GM04504 (cell line): ENCODE measurements at regions not wholly inside any gene's neighbourhood (a gene's known extent, or its start where the extent isn't known, plus 50 kb on each side); places are given as distances from the start of the nearest gene placed in this dataset.
"Not testable (repeated sequence)": the region's sequence is repeated elsewhere in the genome, so short reads cannot be mapped to it uniquely, and the experiment has no call there.

Experiments used
- DNase-seq: peaks from one replicate; pipeline ENCODE4 v3.0.0-alpha.2; 2012; ENCODE audit warnings: low read depth

DNA sequence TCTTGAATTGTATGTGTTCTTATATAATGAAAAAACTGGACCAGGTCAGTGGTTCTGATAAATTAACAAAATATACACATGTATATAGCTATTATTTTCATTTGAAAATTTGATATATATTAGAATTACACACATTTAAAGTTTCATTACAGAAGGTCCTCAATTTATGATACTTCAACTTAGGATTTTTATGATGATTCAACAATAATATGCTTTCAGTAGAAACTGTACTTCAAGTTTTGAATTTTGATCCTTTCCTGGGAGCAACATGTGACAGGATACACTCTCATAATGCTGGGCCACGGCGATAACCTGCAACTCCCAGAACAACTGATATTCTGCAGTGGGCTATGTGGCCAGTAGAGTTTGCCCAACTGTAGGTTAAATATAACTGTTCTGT, 344.7 kb downstream of the TAF11L14 start:
- no peak for DNase-seq

DNA sequence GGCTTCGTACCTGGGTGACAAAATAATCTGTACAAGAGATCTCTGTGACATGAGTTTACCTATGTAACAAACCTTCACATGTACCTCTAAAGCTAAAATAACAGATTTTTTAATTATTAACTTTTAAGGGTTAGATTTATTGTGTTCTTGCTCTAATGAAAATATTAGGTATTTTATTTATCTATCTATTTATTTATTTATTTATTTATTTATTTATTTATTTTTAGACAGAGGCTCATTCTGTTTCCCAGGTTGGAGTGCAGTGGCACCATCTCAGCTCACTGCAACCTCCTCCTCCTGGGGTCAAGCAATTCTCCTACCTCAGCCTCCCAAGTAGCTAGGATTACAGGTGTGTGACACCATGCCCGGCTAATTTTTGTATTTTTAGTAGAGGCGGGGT, 348.4 kb downstream of the TAF11L14 start:
- not testable (repeated sequence) for DNase-seq

DNA sequence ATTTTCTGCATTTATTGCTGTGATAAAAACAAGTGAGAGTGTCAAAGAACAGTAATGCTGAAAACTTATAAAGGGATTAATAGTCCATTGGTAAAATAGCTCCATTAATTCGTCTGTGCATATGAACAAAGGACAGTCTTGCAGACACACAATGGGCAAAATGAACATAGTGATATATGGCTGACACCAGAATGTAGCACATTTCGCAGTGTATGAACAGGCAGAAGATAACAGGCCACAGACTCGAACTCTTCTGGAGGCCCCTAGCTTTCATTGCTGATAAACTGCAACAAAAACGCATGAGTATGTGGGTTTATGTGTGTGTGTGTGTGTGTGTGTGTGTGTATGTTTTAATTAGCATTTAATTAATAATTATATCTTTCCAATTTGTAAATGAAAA, 354.8 kb downstream of the TAF11L14 start:
- DNase-seq, result no peak

DNA sequence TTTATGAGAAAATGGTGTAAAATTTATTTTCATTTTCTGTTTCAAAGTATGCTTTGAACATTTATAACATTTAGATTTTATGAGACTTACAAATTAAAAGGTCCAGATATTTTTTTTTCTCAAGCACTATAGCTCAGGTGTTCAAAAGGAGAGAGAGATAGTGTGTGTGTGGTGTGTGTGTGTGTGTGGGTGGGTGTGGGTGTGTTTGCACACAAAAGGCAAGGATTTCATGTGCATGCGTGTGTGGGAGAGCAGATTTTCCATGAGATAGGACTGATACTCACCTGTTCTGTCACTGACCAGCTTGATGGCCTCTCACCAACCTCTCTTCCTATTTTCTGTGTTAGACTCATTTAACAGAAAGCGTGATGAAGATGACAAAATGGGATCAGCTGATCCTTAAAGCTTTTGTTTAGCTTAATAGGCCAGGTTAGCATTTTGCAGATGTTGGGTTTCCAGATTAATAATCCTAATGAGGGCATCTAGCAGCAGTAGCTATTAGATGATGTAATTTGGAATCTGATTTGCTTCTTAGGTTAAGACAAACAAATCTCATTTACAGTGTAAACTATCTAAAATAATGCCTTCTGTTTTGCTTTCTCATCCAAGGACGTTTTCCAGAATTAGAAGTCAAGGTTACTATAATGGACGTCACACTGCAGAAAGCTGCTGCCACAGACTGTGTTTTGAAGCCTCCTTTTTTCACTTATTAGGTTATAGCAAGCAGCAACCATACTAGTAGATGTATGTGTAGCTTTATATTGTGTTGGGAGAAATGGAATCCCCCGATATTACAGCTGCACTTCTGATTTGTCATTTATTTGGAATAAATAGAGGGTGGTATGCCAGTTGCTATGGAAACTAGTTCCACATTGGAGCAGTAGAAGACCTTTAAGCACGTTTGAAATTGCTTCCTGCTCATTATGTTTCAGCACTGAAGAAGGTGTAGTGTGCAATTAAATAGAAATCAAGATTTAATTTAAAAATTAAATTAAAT, 355.6 kb downstream of the TAF11L14 start:
- DNase-seq, result no peak

DNA sequence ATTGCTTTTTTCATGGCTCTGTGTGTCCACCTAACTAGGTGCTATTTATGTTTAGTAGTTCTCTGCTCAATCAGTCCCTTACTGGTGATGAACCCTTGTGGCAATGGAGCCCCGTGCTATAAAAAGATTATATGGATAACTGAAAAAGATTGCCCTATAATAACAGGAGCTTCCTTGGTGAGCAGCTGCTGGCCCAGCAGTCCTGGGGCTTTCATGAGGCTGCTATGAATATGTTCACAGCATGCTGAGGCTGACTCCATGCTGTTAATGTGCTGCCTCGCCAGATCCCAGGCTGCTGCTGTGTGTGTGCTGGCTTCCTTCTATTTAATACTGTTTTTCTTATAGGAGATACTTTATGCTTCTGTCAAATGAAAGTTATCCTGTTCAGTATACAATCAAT, 357.5 kb downstream of the TAF11L14 start:
- DNase-seq, result no peak

DNA sequence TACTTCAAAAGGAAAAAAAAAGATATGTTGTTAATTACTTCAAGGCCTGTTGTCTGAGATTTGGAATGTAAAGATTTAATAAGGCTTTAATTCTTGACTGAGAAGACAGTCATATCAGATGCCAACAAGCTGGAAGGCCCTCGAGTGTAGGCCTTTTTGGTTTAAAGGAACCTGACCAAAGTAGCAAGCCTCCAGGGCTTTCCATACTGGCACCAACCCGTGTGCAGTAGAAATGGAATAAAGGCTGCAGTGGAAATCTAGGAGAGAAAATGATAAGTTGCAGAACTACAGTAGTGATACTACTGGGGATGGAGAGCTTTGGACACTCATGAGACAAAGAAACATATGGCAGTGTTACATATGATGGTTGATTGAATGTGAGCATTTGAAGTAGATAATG, 358.0 kb downstream of the TAF11L14 start:
- no peak for DNase-seq

DNA sequence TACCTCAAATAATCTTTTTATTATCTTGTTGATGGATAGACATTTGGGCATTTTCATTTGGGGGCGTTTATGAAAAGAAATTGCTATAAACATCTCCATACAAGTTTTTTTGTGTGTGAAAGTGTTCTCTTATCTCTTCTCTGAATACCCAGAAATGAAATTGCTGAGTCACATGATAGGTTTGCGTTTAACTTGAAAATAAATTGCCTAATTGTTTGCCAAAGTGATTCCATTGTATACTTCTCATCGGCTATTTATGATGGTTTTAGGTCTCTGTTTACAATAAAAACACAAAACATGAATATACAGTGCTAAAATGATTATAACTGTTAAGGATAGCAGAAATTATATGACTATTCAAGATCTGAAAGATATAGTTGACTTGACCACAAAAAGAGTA, 361.7 kb downstream of the TAF11L14 start:
- DNase-seq, result no peak

DNA sequence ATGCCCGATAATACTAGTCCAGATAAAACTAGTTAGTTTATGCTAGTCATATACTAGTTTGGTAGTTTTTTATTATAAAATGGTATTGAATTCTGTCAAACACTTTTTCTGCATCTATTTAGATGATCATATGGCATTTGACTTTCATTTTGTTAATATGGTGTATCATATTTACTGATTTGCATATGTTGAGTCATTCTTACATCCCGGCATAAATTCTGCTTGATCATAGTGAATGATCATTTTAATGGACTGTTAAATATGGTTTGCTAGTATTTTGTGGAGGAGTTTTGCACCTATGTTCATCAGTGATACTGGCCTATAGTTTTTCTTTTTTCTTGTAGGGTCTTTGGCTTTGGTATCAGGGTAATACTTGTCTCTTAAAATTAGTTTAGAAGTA, 365.6 kb downstream of the TAF11L14 start:
- DNase-seq, result no peak

DNA sequence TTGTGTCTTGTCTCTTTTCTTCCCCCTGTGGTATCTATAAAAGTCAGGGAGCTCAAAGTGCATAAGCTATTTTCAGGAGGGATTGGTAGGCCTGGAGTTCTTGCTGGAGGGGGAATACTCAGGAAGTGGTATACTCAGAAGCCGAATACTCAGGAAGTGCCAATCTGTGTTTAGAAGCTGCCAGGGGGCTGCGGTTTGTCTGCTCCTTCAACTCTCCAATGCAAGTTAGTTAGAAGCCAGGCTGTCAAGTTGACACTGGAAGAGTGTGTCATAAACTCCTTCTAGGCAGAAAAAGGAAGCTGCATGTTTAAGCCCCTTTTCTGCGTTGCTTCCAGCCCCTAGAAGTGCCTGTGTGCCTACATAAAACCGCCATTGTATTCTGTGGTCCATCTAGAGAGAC, 366.5 kb downstream of the TAF11L14 start:
- no peak for DNase-seq

DNA sequence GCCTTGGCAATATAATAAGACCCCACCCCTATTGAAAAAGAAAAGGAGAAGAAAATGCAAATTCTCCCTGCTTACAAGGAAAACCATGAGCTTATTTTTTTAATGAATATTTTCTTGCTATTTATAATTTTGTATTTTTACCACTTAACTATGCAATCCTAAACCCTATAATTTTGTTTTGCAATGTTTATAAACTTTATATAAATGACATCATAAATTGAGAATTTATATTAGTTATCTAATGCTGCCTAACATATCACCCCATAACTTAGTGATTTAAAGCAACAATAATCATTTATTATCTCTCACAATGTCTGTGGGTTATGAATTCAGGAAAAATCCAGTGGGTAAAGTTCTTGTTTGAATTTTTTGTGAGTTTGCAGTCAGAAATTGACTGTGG, 369.1 kb downstream of the TAF11L14 start:
- DNase-seq, result no peak

DNA sequence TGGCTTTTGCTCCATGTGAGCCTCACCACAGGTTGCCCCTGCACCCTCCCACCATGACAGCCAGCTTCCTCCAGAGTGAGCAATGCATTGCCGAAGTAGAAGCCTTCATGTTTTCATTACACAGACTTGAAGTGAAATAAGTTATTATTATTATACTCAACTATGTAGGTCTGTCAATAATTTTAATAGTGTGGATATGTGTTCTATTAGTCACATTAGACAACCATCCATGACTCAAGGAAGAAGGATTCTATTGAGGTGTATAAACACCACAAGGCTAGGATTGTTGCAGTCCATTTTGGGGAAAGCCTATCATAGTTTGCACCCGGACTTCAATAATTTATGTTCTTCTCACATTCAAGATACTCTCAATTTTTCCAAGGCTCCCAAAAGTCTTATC, 369.5 kb downstream of the TAF11L14 start:
- DNase-seq, result no peak

DNA sequence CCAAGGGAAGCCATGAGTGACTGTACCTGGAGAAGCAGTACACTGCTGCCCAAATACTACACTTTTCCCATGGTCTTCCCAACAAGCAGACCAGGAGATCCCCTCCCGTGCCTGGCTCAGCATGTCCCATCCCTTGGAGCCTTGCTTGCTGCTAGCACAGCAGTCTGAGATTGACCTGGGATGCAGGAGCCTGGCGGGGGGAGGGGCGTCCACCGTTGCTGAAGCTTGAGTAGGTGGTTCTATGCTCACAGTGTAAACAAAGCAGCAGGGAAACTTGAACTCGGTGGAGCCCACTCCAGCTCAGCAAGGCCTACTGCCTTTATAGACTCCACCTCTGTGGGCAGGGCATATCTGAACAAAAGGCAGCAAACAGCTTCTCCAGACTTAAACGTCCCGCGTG, 372.0 kb downstream of the TAF11L14 start:
- not testable (repeated sequence) for DNase-seq

DNA sequence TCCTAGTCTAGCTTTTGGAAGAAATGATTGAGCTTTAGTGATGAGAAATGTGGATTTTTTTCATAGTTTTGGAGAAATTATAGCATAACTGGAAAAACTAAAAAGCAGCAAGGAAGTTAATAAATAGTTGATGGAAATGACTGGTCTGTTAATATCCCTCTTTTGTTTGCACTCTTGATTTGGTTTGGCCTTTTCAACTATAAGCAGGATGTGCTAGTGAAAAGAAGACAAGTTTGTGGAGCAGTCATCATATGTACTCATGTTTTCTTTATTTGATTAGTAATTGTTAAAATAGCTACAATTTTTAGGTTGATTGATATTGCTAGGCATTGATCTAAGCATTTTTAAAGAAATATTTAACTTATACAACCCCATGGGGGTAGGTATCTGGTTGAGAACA, 374.7 kb downstream of the TAF11L14 start:
- DNase-seq, result no peak

DNA sequence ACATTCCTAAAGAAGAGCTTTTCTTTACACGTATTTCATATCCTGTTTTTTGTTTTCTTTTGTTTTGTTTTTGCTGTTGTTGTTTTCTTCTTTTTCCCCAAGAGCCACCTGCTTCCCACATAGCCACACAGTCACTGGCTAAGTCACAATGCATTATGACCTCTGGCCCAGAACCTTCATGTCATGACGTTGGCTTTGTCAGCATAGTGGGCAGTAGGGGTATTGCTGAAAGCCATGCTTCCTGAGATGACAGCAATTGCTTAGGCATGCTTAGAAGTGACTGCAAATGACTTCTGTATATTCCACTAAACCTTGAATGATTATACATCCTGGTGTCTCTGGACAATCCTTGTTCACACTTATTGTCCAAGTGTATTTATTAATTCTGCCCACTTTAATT, 375.8 kb downstream of the TAF11L14 start:
- DNase-seq, result no peak

DNA sequence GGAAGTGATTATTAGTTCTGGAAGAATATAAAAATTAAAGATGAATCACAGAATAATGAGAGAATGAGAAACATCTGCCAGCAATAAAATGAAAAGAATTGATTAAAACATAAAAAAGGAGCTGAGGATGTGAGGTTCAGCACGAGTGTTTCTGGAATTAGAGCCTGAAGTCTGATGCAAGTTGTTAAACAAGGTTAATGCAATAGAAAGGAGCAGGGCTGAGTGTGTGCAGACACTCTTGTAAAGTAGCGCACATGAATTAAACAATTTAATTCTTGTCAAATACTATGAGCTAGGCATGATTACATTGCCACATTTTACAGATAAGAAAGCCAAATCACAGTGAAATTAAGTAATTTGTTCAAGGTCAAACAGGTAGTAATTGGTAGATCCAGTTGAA, 384.2 kb downstream of the TAF11L14 start:
- no peak for DNase-seq

DNA sequence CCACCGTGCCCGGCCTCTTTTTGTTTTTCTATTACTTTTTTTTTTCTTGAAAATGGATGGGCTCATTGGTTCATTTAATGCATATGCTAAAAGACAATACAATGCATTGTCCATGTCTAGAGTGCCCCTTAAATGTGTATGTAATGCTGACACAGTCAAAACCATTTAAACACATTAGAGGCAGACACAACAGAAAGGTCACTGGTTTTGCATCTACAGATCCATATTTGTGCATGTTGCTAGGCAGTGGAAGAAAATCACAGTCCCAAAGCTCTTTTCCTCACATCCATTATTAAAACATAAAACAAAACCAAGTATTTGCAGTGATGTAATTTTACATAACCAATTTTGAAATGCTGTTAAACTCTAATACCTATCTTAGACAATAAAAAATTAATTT, 389.0 kb downstream of the TAF11L14 start:
- no peak for DNase-seq

DNA sequence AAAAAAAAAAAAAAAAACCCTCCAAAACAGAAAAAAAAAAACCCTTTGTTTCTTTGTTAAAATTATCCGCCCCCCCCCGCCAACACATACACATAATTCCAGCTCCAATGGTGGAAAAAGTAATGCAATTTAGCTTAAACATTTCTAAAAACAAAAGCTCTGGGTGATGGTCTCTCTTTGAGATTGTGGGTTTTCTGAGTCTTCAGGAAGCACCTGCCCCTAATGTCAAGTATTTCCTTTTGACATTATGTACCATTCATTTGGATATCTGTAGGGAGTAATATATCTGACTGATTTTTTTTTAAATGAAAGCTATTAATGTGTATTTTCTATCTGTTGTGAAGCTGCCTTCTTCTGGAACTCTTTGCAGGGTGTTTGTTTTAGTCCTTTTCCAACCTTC, 389.7 kb downstream of the TAF11L14 start:
- DNase-seq, result no peak

DNA sequence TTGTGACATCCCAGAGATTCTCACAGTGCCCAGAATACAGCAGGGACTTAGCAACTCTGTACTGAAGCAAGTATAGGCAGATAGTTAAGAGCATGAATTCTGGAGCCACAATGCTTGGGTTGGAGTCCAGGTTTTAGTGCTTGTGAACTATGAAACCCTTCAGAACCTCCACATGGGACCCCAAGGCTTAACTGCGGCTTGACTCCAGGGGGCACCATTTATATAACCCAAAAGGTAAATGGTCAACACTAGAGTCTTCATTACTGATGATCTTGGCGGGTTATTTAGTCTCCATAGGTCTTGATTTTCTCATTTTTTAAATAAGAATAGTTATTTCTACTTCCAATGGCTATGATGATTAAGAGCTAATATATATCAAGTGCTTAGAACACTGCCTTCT, 390.3 kb downstream of the TAF11L14 start:
- DNase-seq, result no peak

DNA sequence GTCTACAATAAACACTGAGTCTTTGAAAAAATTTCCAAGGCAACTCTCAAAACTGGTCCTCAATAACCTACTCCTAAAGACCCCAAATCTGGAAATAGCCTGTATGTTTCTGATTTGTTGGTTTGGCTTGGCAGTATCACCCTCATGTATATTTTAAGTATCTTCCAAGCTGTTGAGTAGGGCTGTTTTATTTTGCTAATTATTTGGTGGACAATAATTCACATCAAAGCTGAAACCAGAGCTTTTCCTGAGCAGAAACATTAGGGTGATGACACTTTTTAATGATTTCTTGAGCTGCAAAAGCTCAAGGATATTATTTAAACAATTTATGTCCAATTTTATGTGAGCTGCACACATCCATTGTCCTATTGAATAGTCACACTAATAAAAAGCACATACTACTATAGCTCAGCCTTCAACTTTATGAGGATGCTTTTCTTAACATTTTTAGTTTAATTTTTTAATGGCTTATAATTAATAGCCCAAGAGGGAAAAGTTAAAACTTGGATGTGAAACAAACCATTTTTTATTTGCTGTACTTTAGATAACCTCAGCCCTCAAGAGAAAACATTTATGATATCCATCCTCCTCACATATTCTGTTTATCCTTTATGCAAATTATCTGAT, 393.1 kb downstream of the TAF11L14 start:
- DNase-seq, result no peak

DNA sequence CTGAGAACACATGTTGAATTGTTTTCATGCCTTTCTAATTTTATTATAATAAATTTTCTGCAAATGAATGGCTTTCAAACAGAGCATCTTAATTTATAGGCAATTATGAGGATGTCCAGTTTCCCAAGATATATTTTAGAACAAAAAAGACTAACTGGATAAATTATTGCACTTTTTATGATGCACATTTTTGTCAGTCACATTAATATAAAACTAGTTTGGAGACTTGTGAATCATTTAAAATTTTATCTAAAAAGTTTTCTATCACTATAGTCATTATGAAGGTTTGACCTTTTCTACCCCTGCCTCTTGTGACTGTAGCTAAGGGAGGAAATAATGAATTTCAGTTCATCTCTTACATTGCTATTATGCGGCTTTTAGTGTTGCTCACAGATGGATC, 393.8 kb downstream of the TAF11L14 start:
- DNase-seq, result no peak

DNA sequence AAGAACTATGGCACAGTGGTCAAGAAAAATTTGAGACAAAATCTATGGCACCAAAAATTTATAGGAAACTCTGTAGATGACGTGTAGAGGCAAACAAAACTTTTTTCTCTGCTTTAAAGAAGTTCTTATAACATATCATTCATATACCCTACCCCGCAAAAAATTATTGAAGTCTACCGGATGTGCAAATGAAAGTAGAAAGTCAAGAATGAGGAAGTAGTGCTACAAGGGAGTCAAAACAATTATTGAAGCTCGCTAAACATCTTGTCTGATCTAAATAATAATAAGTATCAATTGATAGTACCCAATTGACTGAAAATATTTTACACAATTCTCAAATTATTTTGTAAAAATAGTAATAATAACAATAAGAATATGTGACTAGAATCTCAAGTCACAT, 398.5 kb downstream of the TAF11L14 start:
- DNase-seq, result no peak

DNA sequence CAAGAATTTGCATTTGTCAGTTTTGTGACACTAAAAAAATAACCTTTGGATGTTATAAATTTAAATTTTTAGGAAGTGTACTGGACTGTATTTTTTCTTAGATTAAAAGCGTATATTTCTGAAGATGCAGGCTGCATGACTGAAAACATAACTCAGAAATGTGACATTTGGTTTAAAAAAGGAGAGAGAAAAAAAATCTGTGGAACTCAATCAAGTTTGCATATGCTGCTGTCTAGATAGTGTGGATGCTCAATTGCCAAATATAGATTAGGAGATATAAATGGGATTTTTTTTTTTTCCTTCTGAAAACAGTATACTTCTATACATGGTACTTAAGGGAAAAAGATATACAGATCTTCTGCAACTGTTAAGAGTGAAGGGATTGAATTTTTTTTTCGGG, 402.3 kb downstream of the TAF11L14 start:
- no peak for DNase-seq

DNA sequence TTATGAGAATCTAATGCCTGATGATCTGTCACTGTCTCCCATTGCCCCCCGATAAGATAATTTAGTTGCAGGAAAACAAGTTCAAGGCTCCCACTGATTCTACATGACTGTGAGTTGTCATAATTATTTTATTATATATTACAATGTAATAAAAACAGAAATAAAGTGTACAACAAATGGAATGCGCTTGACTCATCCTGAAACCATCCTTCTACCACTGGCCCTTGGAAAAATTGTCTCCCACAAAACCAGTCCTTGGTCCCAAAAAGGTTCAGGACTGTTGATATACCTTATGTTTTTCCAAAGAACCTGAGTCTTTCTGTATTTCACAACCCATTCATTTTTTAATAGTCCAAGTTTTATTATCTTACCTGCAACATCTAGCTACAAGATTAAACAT, 403.5 kb downstream of the TAF11L14 start:
- no peak for DNase-seq

DNA sequence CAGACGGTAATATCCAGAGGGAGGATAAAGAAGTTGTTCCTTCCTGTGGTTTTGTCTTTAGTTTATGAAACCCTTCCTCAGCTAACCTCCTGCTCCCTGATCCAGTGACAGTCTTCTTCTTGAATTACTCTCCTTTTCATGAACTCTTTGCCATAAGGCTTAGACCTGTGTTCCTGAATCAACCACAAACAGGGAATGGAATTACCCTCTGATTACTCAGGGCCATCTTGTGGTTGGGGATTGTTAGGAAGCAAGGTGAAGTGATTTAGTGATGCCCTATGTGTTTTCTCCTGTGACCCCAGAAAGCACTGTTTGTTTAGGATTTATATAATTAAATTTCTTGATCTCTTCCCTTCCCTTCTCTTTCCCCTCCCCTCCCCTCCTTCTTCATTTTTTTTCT, 409.1 kb downstream of the TAF11L14 start:
- DNase-seq, result no peak
